ENCODE measurements at regions not wholly inside any gene's neighbourhood (a gene's known extent, or its start where the extent isn't known, plus 50 kb on each side); places are given as distances from the start of the nearest gene placed in this dataset.

- no peak overlapping the region for H3K23ac ChIP-seq (ENCODE audit: insufficient read length)
- H2BK15ac ChIP-seq (ENCODE audit: low read length): no peak overlapping the region
- POLR2A ChIA-PET (ENCODE audit: partially characterized antibody): no interaction called here
- DNase-seq (ENCODE audit: low read depth in 1 of 2, low spot score in 2 of 2): no peak
- H3K27me3 ChIP-seq (replicated peaks in 1 of 4; ENCODE audit: control insufficient read depth in 3 of 4, extremely low read depth in 1 of 4, insufficient read depth in 3 of 4, low read length in 3 of 4): no peaks in the 10 kb centered on the region
- no peak overlapping the region for H4K5ac ChIP-seq (ENCODE audit: insufficient read length, low read depth, low read length)
- no peak overlapping the region for H3K14ac ChIP-seq (ENCODE audit: insufficient read length)
- CTCF ChIA-PET (ENCODE audit: partially characterized antibody): no interaction called here
- H2AFZ ChIP-seq (ENCODE audit: low read length): no peak overlapping the region
- H3K36me3 ChIP-seq (ENCODE audit: control insufficient read depth in 2 of 4, insufficient read depth in 4 of 4, low read length in 3 of 4): no peaks in the 10 kb centered on the region
- no peak overlapping the region for H2BK12ac ChIP-seq (ENCODE audit: low read depth, low read length)
- H3K9ac ChIP-seq (replicated peaks in 1 of 4; ENCODE audit: extremely low read depth in 1 of 4, low read depth in 3 of 4, low read length in 3 of 4): no peak overlapping the region
- WGBS, 2 experiments (ENCODE audit: extremely low coverage in 1 of 2, insufficient coverage in 1 of 2, insufficient read length in 1 of 2, insufficient replicate concordance in 2 of 2, low coverage in 1 of 2, low lambda C conversion rate in 2 of 2, missing lambda C conversion rate in 1 of 2): 95% methylated on average over 4 of the region's 4 CpGs; no CpG with 5 or more reads in 1 of the 2 experiments
- no peaks in the 10 kb centered on the region for H4K20me1 ChIP-seq (replicated peaks in 1 of 2; ENCODE audit: control insufficient read depth in 1 of 2, insufficient read depth in 2 of 2, low read length in 2 of 2)
- H2AK5ac ChIP-seq (ENCODE audit: low read depth, low read length): no peak overlapping the region
- no peaks in the 10 kb centered on the region for H3K9me3 ChIP-seq (ENCODE audit: insufficient read depth in 2 of 2, low read depth in 1 of 2, low read length in 1 of 2)
- no peak overlapping the region for H3K18ac ChIP-seq (ENCODE audit: extremely low read depth, low read length)
- H2BK5ac ChIP-seq (ENCODE audit: low read depth, low read length): no peak overlapping the region
- H3K4ac ChIP-seq (replicated peaks; ENCODE audit: insufficient read length, low read depth, low read length): no peak overlapping the region
- no peak for FAIRE-seq
- no peak overlapping the region for H3K56ac ChIP-seq (replicated peaks; ENCODE audit: insufficient read length, low read depth, low read length)
- H2BK20ac ChIP-seq (ENCODE audit: low read length): no peak overlapping the region
- H3K4me1 ChIP-seq (replicated peaks in 1 of 4; ENCODE audit: control insufficient read depth in 3 of 4, insufficient read depth in 4 of 4, low read length in 3 of 4): peaks cover 0 to 4% (median 3%) of the 10 kb centered on the region in 4 experiments; a peak in 3 of 7 replicates
- no peaks in the 10 kb centered on the region for H3K23me2 ChIP-seq (ENCODE audit: low read depth, low read length)
- no peak overlapping the region for H3K27ac ChIP-seq (ENCODE audit: low read depth, low read length)
- H2BK120ac ChIP-seq (replicated peaks; ENCODE audit: low read depth, low read length): no peak overlapping the region
- H4K91ac ChIP-seq (replicated peaks; ENCODE audit: insufficient read length, low read length): no peak overlapping the region
- no peak overlapping the region for H3K4me3 ChIP-seq (ENCODE audit: extremely low read depth in 1 of 4, insufficient read depth in 2 of 4, low read depth in 3 of 4, low read length in 4 of 4)
- no peaks in the 10 kb centered on the region for H3K79me2 ChIP-seq (ENCODE audit: control insufficient read depth in 1 of 2, insufficient read depth in 2 of 2, low read length in 2 of 2)
- no peak for TF ChIP-seq POU5F1 (IDR thresholded peaks at IDR 0.05; ENCODE audit: low read depth, low read length)
- TF ChIP-seq SIN3A (conservative IDR thresholded peaks at IDR 0.05 in 1 of 2, IDR thresholded peaks at IDR 0.05 in 1 of 2; ENCODE audit: low read depth in 1 of 2, low read length in 2 of 2): no peak
- H3K4me2 ChIP-seq (ENCODE audit: insufficient read depth in 1 of 2, low read depth in 2 of 2, low read length in 2 of 2): no peak overlapping the region
- H4K8ac ChIP-seq (ENCODE audit: extremely low read depth, insufficient read depth, low read length): no peak overlapping the region
- no peaks in the 10 kb centered on the region for H3K79me1 ChIP-seq (ENCODE audit: low read depth, low read length)
Observed at GRCh38 chr1:166377896-166378295, 211.1 kb upstream of the FAM78B start.

All from H1 (cell line).